NCI-H526 treated with DMSO at 0.1 percent for 48 hours (cell line): ENCODE measurements at regions not wholly inside any gene's neighbourhood (a gene's known extent, or its start where the extent isn't known, plus 50 kb on each side); places are given as distances from the start of the nearest gene placed in this dataset.
A peak's percentile ranks its signal among the peaks of the same experiment; 100 is the strongest.
"Not testable (repeated sequence)": the region's sequence is repeated elsewhere in the genome, so short reads cannot be mapped to it uniquely, and the experiment has no call there.

Experiments
- DNase-seq: peaks from one replicate; lab custom pipeline; 2025; lab: John Stamatoyannopoulos, UW

DNA sequence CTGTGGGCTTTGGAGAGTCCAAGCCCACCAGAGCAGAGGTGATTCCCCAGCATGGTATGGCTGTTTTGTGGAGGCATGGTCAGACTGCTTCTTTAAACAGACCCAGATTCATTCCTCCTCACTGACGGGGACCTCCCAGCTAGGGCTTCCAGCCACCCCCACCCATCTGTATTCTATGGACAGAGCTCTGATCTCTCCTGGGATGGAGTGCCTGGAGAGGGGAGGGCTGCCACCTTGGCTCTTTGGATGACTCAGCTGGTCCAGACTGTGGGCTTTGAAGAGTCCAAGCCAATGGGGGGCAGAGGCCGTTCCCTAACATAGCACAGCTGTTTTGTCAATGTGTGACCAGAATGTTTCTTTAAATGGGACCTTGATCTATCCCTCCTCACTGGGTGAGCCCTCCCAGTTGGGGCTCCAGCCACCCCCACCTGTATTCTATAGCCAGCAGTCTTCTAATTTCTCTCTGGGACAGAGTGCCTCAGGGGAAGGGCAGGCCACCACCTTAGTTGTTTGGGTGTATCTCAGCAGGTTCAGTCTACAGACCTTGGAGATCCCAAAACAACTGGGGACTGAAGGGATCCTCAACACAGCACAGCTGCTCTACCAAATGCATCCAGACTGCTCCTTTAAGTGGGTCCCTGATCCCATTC lies 122.0 kb upstream of the OSTN start:
- DNase-seq = no peak

DNA sequence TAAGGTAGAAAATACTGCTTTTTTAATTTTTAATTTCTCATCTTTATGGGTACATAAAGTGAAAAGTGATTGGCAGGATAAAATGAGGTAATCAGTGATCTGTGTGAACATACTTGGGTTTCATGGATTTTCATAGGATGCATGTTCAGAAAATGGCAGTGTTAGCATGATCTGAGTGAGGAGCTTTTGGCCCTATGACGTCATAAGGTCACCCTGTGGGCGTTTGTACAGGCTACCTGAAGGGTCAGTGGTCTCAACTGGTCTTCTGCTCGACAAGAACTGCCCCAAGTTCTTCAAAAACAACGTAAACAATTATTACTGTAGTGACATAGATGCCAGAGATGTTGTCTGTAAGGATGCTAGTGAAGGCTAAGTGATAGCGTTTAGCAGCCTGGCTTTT lies 124.5 kb upstream of the OSTN start:
- no peak for DNase-seq

DNA sequence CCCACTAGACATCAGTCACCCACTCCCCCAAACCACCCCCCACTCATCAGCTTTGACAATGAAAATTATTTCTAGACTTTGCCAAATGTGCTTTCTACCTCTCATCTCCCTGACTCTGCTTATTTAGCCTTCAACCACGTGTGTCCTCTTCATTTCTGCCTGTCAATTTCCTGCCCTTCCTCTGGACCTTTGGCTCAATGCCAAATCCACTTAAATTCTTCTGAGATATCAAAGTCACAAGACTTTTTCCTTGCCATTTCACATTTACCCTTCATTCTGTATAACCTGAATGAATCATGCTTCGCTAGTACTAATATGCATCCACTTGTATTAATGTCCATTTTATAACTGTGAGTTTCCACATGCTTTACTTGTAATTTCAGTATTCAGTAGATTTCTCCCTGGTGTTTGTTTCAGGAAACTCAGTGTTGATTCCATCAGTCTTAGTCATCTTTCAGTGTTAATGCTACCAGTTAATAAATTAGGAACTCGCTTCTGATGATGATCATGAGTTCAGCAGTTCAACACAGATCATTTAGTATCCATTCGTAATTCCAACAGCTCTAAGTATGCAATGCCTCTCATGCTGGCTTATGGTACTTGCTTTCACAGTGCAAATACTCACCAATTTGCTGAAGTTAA lies 128.2 kb upstream of the OSTN start:
- no peak for DNase-seq

DNA sequence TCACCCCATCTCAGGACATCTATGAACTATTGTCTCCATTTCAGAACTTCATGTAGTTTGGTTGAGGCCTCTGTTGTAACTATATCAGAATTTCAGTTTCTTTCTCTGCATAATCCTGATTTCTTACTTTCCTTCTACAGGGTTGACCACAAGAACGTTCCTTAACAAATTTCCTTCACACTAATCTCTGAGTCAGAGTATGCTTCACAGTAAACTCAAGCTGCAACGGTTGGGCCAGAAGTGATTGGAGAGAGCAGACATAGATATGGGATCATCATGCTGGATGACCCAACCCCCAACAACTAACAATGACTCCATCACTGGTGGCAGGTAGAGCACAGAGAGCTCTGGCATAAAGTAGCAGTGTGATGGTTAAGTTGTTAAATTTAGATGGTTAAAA lies 128.8 kb upstream of the OSTN start:
- DNase-seq = no peak

DNA sequence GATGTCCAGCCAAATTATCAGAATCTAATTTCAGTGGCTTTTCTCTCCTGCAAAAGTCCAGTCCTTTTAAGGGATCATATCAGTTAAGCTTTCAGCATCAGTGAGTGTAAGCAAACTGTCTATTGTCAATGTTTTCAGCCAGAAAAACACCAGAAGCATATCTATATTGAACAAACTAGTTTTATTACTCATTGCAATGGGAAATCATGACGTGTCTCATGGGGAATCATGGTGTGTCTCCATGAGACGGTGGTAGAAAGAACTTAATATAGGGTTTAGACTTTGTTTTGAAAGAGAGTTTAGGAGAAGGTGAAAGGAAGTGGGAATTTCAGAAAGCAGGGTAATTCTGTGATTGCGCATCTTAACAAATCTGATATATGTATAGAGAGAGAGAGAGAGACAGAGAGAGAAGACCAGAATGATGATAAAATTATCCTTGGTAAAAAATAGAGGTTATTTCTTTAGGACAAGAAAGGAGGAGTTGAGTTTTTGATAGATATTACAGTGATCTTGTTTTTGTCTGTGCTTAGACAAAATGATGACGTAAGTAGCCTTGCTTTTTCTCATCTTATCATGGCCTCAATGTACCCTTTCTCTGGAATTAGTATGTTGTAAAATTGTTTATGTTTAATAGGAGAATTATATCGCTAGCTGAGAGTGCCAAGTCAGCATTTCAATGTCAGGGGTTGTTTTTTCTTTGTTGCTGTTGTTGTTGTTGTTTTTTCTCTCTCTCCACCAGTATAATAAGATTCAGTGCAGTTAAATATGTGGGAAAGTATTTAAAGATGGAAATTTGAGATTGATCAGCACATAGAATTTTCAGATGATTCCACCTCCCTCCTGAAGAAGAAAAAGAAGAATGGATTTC lies 129.9 kb upstream of the OSTN start:
- no peak for DNase-seq

DNA sequence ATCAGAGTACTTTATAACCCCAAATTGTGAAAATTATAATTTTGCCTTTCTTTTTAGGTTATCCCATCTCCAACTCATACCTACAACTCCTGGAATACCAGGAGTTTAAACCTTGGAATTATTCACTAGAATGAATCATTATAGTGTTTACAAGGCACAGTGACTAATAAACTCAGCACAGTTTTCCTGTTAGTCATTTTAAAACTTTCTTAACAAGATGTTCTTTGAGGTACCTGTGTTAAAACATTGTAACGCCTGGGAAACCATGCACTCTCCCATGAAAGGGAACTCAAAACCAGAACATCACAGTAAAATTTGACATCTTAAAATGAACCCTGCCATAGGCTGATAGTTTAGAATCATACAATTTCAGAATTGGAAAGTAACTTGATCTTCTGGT lies 132.4 kb upstream of the OSTN start:
- no peak for DNase-seq

DNA sequence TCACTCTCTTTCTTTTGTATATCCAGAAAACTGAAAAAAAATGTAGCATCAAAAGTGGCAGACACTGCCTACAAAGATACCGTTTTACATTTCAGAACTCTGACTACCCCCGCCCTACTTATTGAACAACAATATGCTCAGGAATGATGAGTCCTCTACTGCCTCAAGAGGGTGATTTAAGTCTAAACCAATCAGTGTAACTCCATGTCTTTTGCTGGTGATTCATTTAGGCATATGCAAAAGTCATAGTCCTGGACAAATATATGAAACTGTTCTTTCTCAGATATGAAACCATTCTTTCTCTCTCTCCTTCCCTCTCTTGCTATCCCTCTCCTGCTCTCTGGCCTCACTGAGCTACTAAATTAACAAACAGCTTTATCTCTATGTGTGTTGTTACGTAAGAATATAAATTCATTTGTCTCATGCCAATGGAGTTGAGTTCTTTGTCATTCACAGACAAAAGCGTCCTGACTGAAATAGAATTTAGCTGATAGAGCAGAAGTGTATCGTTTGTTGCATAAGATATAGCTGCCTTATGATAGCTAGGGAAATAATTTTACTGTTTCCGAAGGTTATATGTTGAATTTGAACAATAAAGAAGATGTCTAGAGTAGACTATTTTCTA lies 133.7 kb upstream of the OSTN start:
- no peak for DNase-seq

DNA sequence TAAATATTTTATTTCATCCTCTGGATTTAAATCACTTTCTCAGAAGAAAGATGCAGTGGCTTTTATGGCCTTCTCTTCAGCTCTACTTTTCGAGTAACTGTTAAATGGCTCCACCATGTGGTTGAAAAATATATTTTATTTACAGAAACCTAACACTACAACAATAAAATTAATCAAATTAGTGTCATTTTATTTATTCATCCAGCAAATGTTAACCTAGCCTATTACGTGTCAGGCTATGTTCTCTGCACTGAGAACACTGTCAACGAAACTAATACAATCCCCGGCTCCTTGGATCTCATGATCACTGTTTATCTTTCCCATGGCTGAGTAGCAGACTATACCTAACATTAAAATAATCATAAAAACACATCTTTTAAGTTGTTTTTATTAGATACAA lies 148.0 kb upstream of the OSTN start:
- DNase-seq = peak; percentile 17

DNA sequence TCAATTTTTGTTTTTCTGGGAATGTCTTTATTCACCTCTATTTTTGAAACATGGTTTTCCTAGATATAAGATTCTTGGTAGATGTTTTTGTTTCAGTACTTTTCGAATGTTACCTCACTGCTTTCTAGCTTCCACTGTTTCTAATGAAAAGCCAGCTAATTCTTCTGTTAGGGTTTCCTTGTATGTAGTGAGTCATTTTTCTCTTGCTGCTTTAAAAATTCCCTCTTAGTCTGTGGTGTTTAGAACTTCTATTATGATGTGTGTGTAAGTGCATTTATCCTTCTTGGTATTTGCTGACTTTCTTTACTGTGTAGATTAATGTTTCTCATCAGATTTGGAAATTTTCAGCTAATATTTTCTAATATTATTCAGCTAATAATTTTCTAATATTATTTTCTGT lies 151.1 kb upstream of the OSTN start:
- DNase-seq = no peak

DNA sequence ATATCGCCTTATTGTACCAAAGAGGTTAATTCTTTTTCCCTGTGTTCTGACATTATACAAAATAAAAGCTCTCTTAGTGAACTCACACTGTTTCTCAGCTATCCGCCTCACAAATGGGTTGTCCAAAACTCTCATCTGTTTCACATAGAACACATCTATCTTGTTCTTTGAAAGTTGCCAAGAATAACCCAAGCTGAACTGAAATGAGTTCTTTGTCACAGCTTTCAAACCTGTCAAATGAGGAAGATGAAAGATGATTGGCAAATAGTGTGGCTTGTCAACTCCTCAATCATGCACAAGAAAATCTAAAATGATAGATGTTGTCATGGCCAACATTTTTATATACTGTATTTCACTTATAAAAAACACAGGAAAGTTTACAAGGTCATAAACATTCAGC lies 168.1 kb upstream of the OSTN start:
- no peak for DNase-seq

DNA sequence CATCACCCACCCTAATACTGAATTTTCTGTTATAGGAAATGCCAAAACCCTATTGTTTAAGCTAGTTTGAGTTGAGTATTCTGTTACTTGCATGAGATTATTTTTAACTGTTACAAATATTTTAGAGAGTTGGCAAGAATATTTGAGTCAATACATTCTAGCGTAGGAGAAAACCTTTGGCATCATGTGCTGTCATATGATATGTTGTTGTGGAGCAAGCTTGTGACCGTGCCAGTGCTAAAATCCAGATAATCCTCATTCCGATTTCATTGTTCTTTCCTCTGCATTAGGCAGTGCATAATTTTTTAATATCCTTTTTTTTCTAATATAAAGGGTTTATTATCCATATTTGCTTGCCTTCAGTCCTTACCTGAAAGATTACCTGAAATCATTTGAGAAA lies 168.0 kb upstream of the GMNC start:
- DNase-seq = no peak

DNA sequence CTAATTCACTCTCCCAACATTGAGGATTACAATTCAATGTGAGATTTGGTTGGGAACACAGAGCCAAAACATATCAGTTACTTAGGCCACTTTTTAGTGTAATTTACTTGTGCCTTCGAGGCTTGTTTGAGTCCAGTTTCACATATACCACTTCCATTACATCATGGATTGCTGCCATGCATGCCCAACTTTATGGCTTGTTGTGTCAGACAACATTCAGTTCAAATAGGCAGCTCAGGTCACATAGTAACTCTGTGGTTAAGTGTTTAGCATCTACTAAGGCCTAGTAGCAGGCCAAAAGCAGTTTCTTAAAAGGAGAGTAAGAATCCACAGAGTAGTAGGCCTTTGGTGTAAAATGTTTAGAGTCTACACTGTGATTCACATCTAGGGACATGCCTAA lies 164.3 kb upstream of the GMNC start:
- DNase-seq = no peak

DNA sequence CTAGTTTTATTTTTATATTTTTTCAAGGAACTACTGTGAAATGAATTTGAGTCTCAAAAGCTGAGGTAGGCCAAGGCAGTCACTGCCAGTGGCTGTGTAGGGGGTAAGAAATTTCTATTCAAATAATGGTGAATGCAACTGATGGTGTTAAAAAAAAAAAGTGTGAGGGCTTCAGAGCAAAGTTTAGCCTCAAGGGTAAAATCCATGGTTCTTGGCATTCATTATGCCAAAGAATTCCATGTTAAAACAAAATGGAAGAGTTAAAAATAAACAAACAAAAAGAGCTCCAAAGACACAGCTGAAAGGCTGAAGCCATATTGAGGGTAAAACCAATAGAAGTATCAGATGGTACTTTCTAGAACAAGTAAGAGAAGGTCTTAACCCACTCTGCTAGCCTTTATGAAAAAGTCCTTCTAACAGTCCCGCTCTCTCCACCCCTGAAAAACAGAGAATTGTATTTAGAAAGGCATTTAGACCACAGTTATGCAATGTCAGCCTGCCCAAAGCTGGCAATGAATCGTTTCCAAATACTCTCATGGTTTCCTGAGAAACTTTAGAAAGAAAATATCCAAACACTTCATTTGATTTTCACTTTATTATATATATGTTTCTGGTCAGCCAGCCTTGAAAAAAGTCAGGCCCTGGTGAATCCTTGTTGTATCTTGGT lies 158.4 kb upstream of the GMNC start:
- DNase-seq = no peak

DNA sequence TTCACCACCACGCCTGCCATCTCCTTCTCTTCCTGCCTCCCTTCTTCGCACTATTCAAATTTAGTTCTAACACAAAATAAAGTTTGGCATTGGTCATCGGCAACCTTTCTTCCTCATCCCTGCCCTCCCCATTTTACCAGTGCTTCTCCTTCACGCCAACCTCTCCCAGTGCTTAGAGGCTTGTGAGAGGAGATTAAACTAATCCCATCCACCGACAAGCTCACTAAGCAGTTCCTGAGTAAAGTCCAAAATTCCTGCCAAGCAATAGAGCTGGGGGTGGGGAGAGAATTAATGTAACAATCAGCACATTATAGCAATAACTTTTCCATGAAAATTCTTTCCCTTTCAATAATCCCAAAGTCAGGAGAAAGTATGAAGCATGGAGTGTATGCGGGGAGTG lies 157.4 kb upstream of the GMNC start:
- no peak for DNase-seq

DNA sequence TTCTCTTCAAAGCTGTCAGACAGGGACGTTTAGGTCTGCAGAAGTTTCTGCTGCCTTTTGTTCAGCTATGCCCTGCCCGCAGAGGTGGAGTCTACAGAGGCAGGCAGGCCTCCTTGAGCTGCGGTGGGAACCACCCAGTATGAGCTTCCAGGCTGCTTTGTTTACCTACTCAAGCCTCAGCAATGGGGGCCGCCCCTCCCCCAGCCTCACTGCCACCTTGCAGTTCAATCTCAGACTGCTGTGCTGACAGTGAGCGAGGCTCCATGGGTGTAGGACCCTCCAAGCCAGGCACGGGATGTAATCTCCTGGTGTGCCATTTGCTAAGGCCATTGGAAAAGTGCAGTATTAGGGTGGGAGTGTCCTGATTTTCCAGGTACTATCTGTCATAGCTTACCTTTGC lies 153.5 kb upstream of the GMNC start:
- DNase-seq = not testable (repeated sequence)

DNA sequence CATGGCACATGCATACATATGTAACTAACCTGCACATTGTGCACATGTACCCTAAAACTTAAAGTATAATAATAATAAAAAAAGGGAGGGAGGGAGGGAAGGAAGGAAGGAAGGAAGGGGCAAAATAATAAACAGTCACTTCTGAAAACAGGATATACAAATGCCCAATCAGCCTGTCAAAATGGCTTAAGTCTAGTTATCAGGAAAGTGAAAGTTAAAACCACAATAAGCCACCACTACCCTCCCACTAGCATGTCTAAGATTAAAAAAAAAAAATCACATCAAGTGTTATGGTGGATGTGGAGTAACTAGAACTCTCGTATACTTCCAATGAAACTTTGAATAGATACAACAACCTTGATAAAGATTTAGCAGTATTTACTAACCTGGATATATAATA lies 145.6 kb upstream of the GMNC start:
- DNase-seq = no peak

DNA sequence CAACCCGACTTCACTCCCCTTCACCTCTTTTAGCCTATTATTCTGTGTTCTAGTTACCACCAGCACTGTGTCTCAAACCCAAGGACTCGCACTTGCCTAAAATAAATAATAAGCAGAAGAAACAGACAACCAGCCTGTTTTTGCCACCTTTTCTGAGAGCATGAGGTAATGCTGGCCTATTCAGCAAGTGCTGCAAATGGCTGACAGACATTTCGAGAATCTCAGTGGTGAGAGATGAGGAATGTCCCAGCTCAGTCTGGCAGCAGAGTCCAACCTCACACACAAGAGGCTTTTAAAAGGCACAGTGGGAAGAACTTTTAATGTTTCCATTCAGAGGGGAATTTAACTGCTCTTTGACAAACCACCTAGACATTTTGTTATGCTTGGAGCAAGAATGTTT lies 143.3 kb upstream of the GMNC start:
- DNase-seq = no peak

DNA sequence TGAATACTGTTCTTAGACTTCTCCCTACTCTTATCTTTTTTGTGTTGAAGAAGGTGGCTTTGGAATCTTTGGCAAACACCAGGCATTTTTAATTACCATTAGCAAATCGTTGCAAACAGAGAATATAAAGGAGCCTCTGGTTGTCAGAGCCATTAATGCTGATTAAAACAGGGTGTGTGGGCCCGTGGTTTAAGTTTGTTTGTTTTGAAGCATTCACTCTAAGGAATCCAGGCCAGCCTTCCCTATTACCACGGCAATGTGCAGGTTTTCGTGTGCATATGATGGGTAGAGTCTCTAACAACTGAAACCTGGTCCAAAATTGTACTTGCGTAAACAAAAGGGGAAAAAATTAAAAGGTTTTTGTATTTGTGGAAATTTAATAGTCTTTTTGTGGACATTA lies 141.2 kb upstream of the GMNC start:
- DNase-seq = no peak

DNA sequence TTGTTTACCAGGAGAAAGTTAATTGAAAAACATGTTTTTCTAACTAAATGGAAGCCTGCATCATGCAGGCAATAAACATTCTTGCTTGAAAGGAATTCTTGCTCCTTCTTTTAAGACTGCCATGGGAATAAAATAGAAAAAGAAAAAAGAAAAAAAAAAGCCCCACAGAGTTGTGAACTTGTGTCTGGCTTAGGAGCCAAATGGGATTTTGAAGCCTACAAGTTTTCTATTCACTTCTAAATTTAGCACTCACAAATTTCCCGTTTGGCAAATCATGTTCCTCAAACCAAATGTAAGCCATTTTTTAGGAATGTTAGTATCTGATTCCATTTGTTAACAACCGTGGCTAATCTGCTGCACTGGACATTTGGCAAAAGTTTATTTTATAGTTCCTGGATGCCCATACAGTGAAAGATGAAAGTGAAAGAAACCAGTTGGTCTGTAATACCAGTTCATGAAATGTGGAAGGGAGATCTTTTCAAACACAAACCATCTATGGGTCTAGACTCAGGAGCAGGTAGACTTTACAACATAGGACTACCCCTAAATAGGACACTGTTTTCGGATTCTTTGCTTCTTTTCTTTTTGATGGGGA lies 133.8 kb upstream of the GMNC start:
- DNase-seq = no peak

DNA sequence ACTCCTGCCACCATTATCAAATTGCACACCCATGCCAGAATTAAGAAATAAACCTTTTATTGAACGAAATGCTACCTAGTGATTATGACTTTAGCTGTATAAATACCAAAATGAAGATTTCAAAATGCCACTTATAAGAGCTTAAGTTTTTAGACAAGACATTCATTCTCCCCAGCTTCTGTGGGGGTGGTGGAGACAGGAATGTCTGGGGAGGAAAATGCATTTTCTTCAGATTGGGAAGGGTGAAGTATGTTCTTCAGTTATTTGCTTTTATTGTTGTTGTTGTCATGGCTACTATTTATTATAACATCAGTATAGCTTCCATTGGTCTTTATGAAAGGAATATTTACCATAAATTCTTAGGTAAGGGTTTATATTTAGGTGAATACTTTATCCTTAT lies 132.7 kb upstream of the GMNC start:
- no peak for DNase-seq

DNA sequence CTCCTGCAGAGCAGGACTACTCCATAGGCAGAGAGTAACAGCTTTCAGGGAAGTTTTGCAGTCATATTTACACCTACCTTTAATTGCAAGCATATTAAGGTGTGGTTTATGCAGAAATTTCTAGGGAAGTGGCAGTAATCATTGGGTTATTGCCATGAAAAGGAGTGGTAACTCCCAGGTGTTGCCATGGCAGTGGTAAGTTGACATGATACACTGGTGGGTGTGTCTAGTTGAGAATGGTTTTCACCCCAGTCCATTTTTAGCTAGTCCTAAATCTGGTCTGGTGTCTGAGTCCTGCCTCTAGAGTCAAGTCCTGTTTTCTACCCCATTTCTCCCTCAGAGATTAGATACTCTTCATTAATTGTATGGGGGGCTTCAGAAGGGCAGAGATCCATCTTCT lies 128.4 kb upstream of the GMNC start:
- no peak for DNase-seq

DNA sequence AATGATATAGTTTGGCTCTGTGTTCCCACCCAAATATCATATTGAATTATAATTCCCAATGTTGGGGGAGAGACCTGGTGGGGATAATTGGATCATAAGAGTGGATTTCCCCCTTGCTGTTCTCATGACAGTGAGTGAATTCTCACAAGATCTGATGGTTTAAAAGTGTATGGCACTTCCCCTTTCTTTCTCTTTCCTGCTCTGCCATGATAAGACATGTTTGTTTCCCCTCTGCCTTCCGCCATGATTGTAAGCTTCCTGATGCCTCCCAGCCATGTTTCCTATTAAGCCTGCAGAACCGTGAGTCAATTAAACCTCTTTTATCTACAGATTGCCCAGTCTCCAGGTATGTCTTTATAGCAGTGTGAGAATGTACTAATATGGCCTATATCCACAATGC lies 126.7 kb upstream of the GMNC start:
- no peak for DNase-seq
